Transverse colon (tissue), 3 donors: ENCODE measurements at regions not wholly inside any gene's neighbourhood (a gene's known extent, or its start where the extent isn't known, plus 50 kb on each side); places are given as distances from the start of the nearest gene placed in this dataset.

Experiments used
- POLR2A ChIP-seq: fragments of 450-650 bp; IDR thresholded peaks from one replicate; pipeline ENCODE4 v1.6.1; 2016; ENCODE audit warnings: antibody characterized with exemption, mild to moderate bottlenecking, moderate library complexity
- TF ChIP-seq, protein P1 (sequence below), 5 experiments: fragments of 200-600 bp in 3 of 5; fragments of 450-650 bp in 2 of 5; sonication (generic) in 3 of 5; IDR thresholded peaks; 1 replicate in 2 of 5; 2 replicates in 3 of 5; pipeline ENCODE4 v1.5.1; 2016 to 2017; ENCODE audit warnings: antibody characterized with exemption in 5 of 5, inconsistent platforms in 3 of 5, mild to moderate bottlenecking in 2 of 5, moderate library complexity in 1 of 5

- TF ChIP-seq POLR2A = no peak
- TF ChIP-seq, protein P1, sequence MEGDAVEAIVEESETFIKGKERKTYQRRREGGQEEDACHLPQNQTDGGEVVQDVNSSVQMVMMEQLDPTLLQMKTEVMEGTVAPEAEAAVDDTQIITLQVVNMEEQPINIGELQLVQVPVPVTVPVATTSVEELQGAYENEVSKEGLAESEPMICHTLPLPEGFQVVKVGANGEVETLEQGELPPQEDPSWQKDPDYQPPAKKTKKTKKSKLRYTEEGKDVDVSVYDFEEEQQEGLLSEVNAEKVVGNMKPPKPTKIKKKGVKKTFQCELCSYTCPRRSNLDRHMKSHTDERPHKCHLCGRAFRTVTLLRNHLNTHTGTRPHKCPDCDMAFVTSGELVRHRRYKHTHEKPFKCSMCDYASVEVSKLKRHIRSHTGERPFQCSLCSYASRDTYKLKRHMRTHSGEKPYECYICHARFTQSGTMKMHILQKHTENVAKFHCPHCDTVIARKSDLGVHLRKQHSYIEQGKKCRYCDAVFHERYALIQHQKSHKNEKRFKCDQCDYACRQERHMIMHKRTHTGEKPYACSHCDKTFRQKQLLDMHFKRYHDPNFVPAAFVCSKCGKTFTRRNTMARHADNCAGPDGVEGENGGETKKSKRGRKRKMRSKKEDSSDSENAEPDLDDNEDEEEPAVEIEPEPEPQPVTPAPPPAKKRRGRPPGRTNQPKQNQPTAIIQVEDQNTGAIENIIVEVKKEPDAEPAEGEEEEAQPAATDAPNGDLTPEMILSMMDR (IDR thresholded peaks at IDR 0.05) = no peak
These were observed 394.7 kb downstream of the PPP3CA start for GRCh38 chr4:100952590-100952989.
